HG03097 (cell line): ENCODE measurements at regions not wholly inside any gene's neighbourhood (a gene's known extent, or its start where the extent isn't known, plus 50 kb on each side); places are given as distances from the start of the nearest gene placed in this dataset.
"Not testable (repeated sequence)": the region's sequence is repeated elsewhere in the genome, so short reads cannot be mapped to it uniquely, and the experiment has no call there.

ENCODE experiments used
- ATAC-seq: cut with Tn5 transposase; IDR thresholded peaks from one replicate; pipeline ENCODE4 v1.9.1; 2021; ENCODE audit not compliant: unreplicated experiment, low FRiP score

DNA sequence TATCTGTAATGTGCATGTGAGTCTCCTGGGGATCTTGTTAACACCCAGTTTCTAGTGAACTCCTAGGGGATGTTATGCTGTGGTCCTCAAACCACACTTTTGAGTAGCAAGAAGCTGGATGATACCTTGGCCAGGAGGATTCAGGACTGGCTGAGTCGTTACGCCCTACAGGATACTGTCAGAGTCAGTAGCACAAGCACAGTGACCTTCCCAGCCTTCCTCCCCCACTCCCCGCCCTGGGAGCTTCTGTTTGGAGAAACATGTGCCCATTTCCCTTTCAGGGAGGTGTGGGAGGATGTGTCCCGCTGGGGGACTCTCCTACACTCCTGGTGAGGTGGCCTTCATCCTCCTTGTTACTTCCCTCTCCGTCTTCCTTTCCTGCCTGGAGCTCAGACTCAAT is 76.4 kb upstream of the TRPM1 start:
- no peak for ATAC-seq

DNA sequence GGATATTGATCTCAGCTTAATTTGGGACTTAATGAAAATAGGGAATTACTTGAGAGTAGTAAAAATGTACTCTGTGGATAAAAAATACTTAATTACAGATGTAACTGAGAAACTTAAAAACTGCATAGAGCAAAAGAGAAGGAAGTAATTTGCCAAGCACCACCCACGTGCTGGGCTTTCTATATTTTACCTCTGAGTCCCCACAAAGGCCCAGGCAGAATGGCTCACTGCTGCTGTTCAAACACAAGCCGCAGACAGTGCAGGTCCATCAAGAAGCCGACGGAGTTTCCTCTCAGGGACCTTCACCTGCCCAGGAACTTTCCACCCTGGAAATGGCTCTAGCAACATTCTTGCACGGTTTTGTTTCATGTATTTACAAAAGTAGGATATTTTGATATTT is 77.2 kb upstream of the TRPM1 start:
- ATAC-seq: no peak

DNA sequence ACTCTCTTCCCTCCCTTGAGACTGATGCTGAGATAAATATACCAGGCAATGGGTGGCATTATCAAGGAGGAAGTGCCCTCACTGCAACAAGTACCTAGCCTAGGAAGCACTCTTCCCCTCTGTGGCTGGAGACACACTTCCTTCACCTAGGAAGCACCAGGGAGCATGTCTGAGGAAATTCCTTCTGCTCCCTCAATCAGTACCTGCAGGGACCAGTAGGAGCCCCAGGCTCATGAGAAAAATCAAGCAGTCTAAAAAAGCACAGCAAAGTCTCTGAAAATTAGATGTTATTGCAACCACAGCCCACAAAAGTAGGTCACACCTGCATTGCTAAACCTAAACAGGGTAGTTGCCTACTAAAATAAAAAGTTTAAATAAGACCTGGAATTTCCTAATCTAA is 78.2 kb upstream of the TRPM1 start:
- no peak for ATAC-seq

DNA sequence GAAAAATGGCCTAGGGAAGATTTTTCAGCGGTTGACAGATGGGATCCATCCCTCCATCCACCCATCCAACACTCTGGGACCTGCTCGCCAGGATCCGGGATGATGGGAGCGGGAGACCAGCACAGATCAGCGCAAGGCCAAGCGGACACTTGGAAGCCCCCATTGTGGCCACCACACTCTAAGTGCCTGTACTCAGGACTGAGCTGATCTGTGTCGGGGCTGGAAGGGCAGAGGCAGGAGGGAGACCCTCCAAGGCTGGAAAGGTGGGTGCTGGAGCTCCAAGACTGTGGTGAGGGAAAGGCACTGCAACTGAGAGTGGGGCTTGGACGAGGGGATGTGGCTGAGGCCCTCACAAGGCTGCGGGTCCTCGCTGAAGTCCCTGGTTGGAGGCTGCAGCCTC is 91.8 kb upstream of the TRPM1 start:
- no peak for ATAC-seq

DNA sequence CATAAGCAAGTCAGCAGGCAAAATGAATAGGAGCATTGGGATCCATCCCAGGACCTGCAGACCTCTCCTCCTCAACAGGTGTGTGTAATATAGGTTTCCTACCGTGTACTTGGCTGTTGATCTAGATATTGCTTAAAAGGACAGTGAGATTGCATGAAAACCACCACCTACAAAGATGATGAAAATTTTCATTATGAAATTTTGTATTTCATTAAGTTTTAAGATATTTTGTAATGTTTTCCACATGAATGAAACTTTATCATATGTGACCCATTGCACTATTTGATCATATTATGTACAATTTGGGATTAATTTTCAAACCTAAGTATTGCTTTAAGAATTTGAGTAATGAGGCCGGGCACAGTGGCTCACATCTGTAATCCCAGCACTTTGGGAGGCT is 94.3 kb upstream of the TRPM1 start:
- no peak for ATAC-seq

DNA sequence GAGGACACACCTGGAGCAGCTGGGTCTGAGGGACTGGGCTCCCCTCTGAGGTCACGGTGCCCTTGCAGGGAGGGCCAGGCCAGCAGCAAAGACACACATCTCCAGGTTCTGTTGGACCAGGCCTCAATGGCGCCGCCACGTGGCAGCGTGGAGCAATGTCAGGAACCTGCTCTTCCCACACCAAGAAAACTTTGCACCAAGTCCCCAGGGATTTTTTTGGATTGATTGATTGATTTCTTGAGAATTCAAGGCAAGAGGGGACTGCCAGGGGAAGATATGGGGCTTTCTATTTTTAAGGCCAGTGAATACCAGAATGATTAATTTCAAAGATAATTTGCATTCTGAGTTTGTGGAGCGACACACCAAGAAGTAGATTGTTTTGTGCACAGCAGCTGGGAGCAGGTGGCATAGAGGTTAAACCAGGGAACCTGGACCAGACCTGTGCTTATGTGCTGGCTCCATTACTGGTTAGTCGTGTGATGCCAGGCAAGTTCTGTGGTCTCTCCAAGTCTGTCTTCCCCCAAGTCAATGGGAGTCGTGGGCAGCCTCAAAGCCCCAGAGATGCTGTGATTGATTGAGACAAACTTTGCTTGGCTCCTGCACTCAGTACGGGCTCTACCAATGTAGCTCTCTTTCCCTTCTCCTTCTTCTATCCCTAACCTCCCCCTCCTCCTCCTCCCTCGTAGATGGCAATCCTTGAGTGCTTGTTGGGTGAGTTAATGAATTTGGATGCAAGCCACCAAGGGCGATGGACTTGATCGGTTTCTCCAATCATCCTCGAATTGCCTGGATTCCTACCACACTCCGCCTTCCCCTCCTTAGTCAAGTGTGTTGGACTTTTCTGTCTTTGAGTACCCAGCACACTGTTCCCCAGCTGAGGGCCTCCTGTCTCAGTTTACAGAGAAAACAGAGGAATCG is 96.2 kb upstream of the TRPM1 start:
- ATAC-seq: no peak

DNA sequence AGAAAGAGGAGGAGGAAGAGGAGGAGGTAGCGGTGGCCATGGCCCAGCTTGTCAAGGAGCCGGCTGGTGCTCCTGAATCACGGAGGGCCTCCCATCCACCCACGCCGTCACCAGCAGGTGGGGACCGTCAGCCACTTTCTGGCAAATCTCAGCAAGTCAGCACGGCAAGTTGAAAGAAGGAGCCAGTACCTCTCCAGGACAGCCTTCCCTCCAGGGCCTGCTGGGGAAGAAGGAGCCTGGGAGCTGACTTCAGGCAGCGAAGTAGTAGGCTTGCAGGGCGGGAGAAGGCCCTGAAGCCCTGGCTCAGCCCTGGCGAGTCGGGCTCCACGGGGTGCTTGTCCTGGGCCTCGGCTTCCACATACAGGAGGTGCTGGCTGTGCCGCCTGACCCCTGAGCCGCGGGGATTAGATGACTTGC is 99.2 kb upstream of the TRPM1 start:
- no peak for ATAC-seq

DNA sequence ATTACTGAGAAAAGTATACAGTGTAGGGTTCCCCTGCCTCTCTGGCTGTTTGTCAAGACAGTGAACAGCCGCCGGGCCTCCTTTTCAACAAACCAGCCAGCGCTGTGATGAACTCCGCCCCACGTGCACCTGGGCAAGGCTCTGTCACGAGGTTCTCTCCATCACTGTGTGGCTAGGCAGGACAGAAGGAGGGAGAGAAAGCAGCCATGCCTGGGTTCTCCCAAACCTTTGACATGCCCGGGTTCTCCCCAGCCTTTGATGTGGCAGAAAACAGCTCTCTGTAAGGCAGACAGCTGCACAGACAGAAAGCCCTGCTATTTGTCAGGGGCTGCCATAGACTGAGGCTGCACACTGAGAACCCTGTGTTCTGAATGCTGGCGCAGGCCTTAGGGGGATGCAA is 101.4 kb upstream of the TRPM1 start:
- ATAC-seq: no peak

DNA sequence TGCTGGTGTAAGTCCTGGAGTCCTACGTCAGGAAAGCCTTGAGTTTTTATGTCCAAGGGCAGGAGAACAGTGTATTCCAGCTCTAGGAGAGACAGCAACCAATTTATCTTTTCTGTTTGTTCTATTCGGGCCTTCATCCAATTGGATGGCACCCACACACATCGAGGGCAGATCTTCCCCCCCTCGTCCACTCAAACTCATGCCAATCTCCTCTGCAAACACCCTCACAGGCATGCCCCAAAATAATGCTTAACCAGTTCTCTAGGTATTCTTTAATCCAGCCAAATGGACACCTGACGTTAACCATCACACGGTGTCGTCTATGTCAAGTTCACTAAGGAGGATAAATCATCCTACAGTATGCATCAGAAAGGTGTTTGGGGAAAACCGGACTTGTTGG is 102.5 kb upstream of the TRPM1 start:
- no peak for ATAC-seq

DNA sequence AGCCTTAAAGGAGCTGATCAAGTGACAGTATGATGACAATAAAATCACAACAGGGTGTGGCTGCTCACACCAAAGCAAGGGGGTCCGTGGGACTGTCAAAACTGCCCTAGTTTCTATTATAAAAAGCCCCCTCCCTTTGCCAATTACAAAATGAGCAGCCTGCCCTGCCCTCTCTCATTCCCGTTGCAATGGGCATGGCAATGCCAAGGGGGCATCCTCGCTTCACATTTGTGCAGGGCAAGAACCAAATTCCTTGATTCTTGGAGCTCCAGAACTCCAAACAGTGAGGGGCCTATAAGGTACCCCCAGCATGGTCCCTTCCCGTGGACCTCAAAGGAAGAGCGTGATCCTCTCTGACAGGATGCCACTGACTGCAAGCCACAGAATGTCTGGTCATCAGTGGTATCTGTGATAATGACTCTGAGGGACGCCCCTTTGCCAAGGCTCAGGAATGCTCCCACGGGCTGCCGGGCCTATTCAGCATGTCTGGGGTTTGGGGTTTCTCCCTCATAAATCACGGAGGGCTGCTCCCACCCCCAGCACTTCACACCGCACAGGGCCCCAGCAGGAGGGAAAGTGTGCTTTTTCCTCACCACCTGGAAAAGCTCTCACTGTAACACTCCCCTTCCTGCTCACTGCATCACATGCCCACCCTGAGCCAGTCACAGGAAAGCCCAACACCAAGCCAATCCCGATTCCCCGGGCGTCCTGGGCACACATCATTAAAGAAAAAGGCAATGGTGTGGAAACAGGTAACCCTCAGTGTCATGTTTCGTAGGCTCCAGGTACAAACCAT is 105.1 kb upstream of the TRPM1 start:
- ATAC-seq: no peak

DNA sequence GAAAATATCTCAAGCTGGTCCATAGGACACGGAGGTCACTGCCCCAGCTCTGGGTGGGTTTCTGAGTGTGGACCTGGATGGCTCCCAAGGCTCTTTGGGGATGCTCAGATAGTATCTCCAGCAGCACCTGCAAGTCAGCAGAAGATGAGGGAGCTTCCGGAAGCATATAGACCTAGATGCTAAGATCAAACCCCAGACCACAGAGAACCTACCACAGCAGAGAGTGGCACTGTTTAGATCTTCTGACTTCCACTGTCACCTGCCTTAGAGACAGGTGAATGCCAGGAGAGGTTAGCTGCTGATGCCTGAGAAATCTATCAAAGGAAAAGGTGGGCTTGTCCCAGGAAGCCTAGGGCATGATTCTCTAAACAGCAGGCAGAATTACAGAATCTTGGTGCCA is 105.7 kb upstream of the TRPM1 start:
- no peak for ATAC-seq

DNA sequence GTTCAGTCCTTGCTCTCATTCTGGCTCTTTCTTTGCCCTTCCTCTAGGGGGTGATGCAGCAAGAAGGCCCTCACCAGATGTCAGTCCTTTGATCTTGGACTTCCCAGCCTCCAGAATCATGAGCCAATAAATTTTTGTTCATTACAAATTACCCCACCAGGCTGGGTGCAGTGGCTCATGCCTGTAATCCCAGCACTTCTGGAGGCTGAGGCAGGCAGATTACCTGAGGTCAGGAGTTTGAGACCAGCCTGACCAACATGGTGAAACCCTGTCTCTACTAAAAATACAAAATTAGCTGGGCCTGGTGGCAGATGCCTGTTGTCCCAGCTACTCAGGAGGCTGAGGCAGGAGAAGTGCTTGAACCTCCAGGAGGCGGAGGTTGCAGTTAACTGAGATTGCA is 106.3 kb upstream of the TRPM1 start:
- not testable (repeated sequence) for ATAC-seq

DNA sequence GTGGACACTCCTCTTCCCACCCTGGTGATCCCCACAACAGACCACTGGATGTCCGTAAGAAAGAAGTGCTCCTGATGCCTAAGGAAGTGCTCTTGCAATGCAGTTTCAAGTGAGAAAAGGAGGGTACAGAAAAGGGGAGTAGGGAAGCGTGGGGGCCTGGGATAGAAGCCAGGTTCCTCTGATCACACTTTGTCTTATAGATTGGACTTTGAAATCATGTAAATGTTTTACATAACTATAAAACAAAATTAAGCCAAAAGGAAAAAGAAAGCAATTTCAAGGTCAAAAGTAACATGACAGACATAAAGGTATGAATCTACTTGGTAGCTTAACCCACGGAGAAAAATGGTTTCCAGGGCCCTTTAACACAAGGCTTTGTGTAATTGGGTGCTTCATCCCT is 107.3 kb upstream of the TRPM1 start:
- no peak for ATAC-seq

DNA sequence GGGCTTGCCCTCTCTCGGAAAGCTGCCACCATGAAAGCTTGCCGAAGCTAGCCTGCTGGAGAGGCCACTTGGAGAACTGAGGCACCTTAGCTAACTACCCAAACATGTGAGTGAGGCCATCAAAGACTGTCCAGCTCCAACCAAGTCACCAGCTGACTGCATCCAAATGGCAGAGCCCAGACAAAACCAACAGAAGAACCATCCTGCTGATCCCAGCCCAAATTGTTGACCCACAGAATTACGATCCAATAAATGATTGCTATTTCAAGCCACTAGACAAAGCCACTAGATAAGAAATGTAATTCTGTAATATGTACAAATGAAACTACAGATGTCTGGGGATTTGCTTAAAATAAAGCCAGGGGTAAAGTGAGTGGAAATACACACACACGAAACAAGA is 109.8 kb upstream of the TRPM1 start:
- ATAC-seq: no peak

DNA sequence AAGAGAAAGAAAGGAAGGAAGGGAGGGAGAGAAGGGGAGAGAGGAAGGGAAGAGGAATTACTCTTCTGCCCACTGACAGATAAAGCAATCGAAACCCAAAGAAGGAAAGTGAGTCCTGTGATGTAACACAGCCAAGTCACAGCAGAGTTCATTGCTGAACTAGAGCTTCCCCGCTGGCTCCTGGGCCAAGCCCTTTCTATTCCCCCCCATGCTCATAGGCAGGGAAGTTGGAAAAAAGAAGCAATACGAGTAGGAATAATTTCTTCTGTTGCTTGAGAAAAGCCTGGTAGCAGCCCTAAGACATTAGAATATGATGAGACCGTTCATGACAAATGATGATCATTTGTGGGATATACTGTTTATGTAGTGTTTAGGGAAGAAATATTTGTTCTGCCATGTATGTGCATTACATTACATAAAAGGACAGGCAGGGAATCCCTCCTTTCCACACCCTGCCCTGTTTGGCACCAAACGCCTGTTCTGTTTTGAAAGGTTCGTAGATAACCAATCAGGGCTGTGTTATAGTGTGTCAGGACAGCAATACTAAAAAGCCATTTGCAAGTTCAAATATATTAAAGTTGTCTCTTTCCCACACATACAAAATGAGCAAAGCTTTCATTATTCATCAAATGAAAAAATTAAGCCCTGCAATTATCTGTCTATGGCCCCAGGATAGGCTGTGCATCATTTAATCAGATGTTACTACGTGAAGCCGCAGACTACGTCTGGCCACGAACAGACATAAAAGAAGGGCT is 111.0 kb upstream of the TRPM1 start:
- ATAC-seq: no peak

DNA sequence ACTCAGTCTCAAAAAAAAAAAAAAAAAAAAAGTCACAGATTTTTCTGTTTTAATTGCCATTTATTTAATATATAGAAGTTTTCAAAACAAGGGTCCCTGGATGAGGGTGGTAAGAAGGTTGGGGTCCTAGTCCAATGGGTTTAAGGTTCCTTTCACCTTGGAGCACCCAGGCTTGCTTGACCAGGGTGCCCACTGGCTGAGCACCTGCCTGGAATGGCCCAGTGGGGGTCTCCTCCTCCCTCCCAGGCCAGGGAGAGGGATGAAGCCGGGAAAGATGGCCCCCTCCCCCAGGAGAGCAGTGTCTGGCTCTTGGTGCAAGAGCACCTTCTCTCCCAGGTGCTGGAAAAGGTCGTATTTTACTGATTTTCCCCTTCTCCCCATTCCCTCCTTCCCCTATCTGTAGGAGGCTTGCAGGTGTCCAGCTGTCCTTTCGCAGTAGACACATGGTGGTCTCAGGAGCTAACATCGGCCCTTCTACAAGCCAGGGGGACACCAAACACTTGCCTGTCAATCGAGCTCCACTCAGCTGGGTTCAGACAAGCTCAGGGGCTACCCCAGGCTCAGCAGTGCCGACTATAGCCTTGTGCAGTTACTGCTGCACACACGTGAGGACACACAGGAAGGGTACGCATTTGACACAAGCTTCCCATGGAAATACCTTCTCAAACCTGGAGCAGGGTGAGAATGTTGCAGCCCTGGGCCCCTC is 112.3 kb upstream of the KLF13 start:
- ATAC-seq: no peak

DNA sequence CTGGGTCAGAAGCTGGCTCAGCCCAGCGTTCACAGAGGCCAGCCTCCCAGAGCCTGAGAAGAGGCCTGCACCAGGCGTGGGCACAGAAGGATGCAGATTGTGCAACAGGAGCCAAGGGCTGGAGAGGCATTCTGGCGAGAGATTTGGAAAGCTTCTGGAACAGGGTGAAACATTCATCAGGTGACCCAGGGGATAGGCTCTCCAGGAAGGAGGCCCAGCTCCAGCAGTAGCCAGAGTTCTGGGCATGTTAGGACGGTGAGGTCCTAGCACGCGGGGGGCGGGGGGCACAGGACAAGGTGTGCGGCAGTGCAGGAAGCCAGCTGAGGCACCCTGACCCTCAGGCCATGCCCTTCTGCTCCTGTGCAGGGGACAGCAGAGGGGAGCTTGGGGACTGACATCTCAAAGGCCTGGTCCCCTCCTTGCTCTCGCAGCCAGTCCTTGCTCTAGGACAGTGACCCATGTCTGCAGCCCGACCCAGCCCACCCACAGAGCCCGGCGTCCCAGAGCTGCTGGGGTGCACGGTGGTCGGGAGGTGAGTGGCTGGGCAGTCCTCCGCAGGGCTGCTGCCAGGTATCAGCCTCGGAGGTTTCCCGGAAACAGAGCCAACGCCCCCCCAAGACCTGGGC is 111.7 kb upstream of the KLF13 start:
- ATAC-seq: peak; percentile 6

DNA sequence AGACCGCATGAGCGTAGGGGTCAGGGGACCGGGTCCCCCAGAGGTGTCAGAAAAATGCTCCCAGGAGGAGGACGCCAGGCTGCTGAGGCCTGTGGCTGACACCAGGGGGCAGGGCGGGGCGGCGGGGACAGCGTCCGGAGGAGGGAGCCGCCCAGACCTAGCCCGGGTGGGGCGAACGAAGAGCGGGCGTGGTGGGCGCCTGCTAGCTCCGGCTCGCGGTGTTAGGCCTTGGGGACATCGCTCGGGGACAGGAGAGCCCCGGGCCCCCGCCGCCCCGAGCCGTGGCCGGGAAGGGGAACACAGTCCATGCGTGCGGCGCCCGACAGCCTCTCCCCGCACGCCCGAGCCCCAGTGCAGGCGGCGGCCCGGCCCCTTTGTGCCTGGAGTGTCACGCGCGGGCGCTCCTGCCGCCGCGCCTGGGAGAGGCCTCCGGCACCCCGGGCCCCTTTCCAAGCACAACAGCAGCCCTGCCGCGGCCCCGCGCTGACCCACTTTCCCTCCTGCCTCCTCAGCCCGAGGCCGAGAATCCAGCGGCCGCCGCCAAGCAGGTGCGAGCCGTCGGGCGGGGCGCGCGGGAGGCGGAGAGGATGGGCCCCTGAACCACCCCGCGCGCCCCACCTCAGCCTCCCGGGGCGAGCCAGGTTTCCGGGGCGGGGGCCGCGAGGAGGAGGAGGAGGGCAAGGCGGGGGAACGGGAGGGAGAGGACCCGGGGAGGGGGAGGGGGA is 111.0 kb upstream of the KLF13 start:
- peak; percentile 57 for ATAC-seq

DNA sequence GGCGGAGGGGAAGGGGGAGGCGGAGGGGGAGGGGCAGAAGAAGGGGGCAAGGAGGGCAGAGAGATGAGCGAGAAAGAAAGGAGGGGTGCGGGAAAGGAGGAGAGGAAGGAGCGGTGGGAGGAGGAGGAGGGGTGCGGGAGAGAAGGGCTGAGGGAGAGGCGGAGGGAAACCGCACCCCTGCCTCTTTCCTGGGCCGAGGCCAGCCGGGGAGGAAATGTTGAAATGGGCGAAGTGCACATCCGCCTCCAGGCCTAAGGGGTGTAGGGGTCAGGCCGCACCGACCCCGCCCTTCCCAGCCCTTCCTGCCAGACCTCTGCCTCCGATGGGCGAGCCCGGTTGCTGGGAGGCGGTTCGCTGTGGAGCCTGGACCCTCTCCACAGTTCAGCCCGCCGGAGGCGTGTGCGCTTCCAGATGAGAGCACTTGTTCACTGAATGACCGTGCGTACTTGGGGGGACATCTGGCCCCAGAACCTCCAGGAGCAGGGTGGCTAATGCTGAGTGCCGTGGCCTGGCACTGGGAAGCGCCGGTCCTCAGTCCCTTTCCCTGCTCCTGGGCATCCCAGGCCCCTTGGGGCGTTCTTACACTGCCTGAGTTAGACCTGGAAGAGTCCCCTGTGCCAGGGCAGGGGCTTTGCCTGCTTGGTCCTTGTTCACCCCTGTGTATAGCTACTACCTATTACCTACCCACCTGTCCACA is 110.3 kb upstream of the KLF13 start:
- peak; percentile 30 for ATAC-seq
